Transverse colon (tissue), 4 donors: ENCODE measurements at regions not wholly inside any gene's neighbourhood (a gene's known extent, or its start where the extent isn't known, plus 50 kb on each side); places are given as distances from the start of the nearest gene placed in this dataset.

Experiments
- DNase-seq: peaks from one replicate; pipeline ENCODE4 v3.0.0-alpha.2; 2019
- H3K27ac ChIP-seq, 4 donors: fragments of 200-600 bp; sonication (generic); 2 replicates each; pipeline ENCODE4 v1.5.1; 2016 to 2018; ENCODE audit warnings: inconsistent platforms in 4 of 4
- H3K27me3 ChIP-seq: fragments of 200-600 bp; sonication (generic); 2 replicates; pipeline ENCODE4 v1.5.1; 2017; ENCODE audit warnings: inconsistent platforms
- H3K36me3 ChIP-seq, 4 donors: fragments of 200-600 bp; sonication (generic); 2 replicates each; pipeline ENCODE4 v1.5.1; 2017 to 2019; ENCODE audit warnings: inconsistent platforms in 4 of 4
- H3K4me1 ChIP-seq, 4 donors: fragments of 200-600 bp; sonication (generic); 2 replicates each; pipeline ENCODE4 v1.5.1; 2017 to 2020; ENCODE audit warnings: inconsistent platforms in 4 of 4
- H3K4me3 ChIP-seq, 4 donors: fragments of 200-600 bp; sonication (generic); 1 replicate in 1 of 4; 2 replicates in 3 of 4; pipeline versions ENCODE4 v1.5.1 to v1.6.1; 2017 to 2019; ENCODE audit warnings: inconsistent platforms in 4 of 4
- H3K9me3 ChIP-seq, 2 donors: fragments of 200-600 bp; sonication (generic); 2 replicates each; pipeline ENCODE4 v1.5.1; 2017 to 2019; ENCODE audit warnings: inconsistent platforms in 2 of 2
- EP300 ChIP-seq: sonication (generic); formaldehyde crosslinking; IDR thresholded peaks from one replicate; pipeline ENCODE4 v1.6.1; 2017; ENCODE audit warnings: antibody characterized with exemption, low read depth
- POLR2A ChIP-seq: fragments of 450-650 bp; IDR thresholded peaks from one replicate; pipeline ENCODE4 v1.6.1; 2016; ENCODE audit warnings: antibody characterized with exemption, mild to moderate bottlenecking, moderate library complexity
- POLR2AphosphoS5 ChIP-seq, 3 donors: sonication (generic); formaldehyde crosslinking; IDR thresholded peaks; one replicate each; pipeline ENCODE4 v1.6.1; 2016; ENCODE audit warnings: antibody characterized with exemption in 3 of 3
- WGBS, 2 donors: methylation state at CpG; one replicate each; pipeline ENCODE4 v1.1.5; 2018; ENCODE audit warnings: low coverage in 1 of 2; 5-methylcytosine and 5-hydroxymethylcytosine counted together
- in situ Hi-C, 4 donors: fragments of 200-750 bp; cut with MboI; loops; one replicate each; pipeline versions ENCODE4 v1.15.0 to v1.15.1; 2017; ENCODE audit warnings: low sequenced_read_pairs in 3 of 4, low pct_ligation_motif_present in 1 of 4, low pct_unique_long_range_greater_than_20kb in 1 of 4
- intact Hi-C: fragments of 100-400 bp; cut with DNase I; formaldehyde crosslinking; loops from one replicate; pipeline ENCODE4 v1.15.1; 2023; ENCODE audit warnings: low total_unique reads
- TF ChIP-seq, protein P1 (sequence below), 5 experiments: fragments of 200-600 bp in 3 of 5; fragments of 450-650 bp in 2 of 5; sonication (generic) in 3 of 5; IDR thresholded peaks; 1 replicate in 2 of 5; 2 replicates in 3 of 5; pipeline ENCODE4 v1.5.1; 2016 to 2017; ENCODE audit warnings: antibody characterized with exemption in 5 of 5, inconsistent platforms in 3 of 5, mild to moderate bottlenecking in 2 of 5, moderate library complexity in 1 of 5

DNA sequence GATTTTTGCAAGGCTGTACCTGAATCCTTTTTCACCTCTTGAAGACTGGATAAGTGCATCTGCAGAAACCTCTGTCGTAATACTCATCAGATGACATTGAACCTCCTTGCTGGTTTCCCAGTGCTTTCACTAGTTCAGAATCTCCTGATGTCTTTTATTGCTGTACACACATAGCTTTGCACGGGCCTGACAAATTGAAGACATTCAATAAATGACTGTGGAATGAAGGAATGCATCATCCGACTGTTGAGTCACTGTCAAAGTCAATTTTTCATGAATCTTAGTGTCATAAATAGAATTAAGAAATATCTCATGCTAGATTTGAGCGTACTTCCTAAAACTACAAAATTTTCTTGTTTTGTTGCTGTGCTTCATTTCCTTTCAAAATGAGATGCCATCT lies 598.2 kb upstream of the MAP3K7 start:
- in situ Hi-C loops (no loop called here), intact Hi-C loops (no loop called here)
- Histone ChIP-seq H3K9me3 (no peaks in the 10 kb centered on the region), H3K4me1 (no peaks in the 10 kb centered on the region), H3K27ac (no peak overlapping the region), H3K36me3 (no peaks in the 10 kb centered on the region), H3K27me3 (no peaks in the 10 kb centered on the region), H3K4me3 (no peak overlapping the region)
- WGBS, 2 donors: 66 to 81% methylated on average over 4 of the region's 4 CpGs
- TF ChIP-seq EP300 (no peak), POLR2AphosphoS5 (IDR thresholded peaks at IDR 0.05) (no peak), POLR2A (no peak)
- TF ChIP-seq, protein P1, sequence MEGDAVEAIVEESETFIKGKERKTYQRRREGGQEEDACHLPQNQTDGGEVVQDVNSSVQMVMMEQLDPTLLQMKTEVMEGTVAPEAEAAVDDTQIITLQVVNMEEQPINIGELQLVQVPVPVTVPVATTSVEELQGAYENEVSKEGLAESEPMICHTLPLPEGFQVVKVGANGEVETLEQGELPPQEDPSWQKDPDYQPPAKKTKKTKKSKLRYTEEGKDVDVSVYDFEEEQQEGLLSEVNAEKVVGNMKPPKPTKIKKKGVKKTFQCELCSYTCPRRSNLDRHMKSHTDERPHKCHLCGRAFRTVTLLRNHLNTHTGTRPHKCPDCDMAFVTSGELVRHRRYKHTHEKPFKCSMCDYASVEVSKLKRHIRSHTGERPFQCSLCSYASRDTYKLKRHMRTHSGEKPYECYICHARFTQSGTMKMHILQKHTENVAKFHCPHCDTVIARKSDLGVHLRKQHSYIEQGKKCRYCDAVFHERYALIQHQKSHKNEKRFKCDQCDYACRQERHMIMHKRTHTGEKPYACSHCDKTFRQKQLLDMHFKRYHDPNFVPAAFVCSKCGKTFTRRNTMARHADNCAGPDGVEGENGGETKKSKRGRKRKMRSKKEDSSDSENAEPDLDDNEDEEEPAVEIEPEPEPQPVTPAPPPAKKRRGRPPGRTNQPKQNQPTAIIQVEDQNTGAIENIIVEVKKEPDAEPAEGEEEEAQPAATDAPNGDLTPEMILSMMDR (IDR thresholded peaks at IDR 0.05): no peak
- no peak for DNase-seq

DNA sequence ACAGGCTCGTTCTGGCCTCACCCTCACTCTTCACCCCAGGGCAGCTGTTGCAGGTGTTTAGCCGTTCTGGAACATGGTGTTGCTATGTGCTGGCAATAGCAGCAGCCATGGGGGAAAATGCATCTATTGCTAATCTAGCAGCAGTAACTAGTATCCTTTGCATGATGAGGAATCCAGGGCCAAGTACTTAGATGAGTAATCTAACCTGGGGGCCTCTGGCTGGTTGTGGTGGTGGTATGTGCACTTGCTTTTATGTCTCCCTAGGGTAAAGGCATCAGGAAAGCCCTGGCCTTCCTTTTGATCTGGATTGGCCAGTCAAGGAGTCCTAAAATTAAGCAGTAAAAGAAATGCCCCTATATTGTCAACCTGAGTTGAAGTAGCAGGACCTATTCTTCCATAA lies 594.5 kb upstream of the MAP3K7 start:
- Histone ChIP-seq H3K27ac (no peak overlapping the region), H3K9me3 (no peaks in the 10 kb centered on the region), H3K4me3 (no peak overlapping the region), H3K36me3 (no peaks in the 10 kb centered on the region), H3K4me1 (no peaks in the 10 kb centered on the region), H3K27me3 (no peaks in the 10 kb centered on the region)
- 57 to 68% methylated on average over 1 to 2 of the region's 2 CpGs for WGBS, 2 donors
- intact Hi-C loops: no loop called here
- in situ Hi-C loops: no loop called here
- no peak for DNase-seq
- TF ChIP-seq, protein P1 (IDR thresholded peaks at IDR 0.05): no peak
- no peak for TF ChIP-seq POLR2AphosphoS5 (IDR thresholded peaks at IDR 0.05)

DNA sequence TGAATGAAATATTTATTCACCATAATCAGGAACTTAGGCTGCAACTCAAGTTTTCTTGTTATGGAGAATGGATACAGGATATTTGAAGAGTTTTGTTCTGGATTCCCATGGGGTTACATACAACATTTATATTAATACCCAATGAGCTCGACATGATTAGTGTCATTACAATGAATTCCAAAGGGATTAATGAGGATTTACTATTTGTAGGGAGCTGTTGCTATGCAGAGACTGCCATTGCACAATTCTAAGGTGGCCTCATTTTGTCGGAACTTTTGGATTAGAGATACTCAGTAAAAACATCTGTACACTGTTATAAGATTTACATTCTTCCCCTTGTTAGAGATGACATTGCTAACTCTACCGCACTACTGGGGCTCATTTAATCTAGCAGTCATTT lies 586.8 kb upstream of the MAP3K7 start:
- in situ Hi-C loops: no loop called here
- H3K4me1 ChIP-seq: no peaks in the 10 kb centered on the region
- WGBS, 2 donors: 66 to 73% methylated on average over 3 of the region's 3 CpGs
- no peaks in the 10 kb centered on the region for H3K27me3 ChIP-seq
- intact Hi-C loops: no loop called here
- H3K9me3 ChIP-seq: no peaks in the 10 kb centered on the region
- no peaks in the 10 kb centered on the region for H3K36me3 ChIP-seq
- no peak overlapping the region for H3K4me3 ChIP-seq
- no peak for TF ChIP-seq POLR2A
- TF ChIP-seq POLR2AphosphoS5 (IDR thresholded peaks at IDR 0.05): no peak
- TF ChIP-seq EP300: no peak
- TF ChIP-seq, protein P1 (IDR thresholded peaks at IDR 0.05): no peak
- DNase-seq: no peak
- no peak overlapping the region for H3K27ac ChIP-seq

DNA sequence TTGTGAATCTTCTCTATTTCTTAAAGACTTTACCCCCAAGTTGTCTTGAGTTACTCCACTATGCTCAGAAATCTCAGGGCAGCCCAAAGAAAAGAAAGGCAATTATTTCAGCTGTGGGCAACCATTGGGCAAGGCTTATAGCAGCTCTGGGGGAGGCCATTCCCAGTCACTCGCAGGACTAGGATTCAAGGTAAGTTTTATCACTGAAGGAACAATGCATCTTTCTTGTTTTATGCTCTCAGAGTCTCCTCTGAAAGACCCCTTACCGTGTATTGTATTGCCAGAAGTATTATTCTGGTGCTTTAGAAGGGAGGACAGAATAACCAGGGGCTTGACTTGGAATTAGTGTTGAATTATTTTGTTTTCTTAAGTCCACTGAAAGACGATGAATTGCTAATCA lies 586.3 kb upstream of the MAP3K7 start:
- Histone ChIP-seq H3K27me3 (no peaks in the 10 kb centered on the region), H3K27ac (no peak overlapping the region), H3K9me3 (no peaks in the 10 kb centered on the region), H3K4me3 (no peak overlapping the region), H3K36me3 (no peaks in the 10 kb centered on the region), H3K4me1 (no peaks in the 10 kb centered on the region)
- 74 to 86% methylated on average over 3 of the region's 3 CpGs for WGBS, 2 donors
- TF ChIP-seq, protein P1 (IDR thresholded peaks at IDR 0.05): no peak
- TF ChIP-seq POLR2AphosphoS5 (IDR thresholded peaks at IDR 0.05) (no peak), POLR2A (no peak), EP300 (no peak)
- in situ Hi-C loops (no loop called here), intact Hi-C loops (no loop called here)
- no peak for DNase-seq
